ENCODE measurements at regions not wholly inside any gene's neighbourhood (a gene's known extent, or its start where the extent isn't known, plus 50 kb on each side); places are given as distances from the start of the nearest gene placed in this dataset.

DNA sequence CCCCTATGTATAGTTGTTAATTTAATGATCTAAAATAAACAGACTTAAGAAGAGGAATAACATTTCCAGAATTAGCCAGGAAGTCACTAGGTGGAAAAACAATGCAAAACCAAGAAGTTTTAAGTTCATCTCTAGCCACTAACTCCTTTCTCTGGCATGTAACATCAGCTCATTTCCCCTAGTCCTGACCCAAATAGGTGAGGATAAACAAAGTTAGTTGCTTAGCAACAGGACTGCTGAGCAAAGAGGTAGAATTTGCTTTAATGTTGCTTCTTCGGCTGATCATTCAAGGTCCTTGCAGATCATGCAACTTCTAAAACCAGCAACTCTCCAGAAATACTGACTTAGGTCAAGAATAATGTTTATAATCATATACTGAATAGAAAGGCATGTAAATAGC is 675.8 kb downstream of the CETN3 start:
- Histone ChIP-seq H3K4me3 (ENCODE audit: insufficient read depth, low read depth, low read length) (no peak overlapping the region), H3K36me3 (ENCODE audit: control insufficient read depth, insufficient read depth, low read length) (no peaks in the 10 kb centered on the region), H3K56ac (ENCODE audit: extremely low read depth, insufficient read depth, low read length) (no peak overlapping the region), H2BK20ac (ENCODE audit: low read depth, low read length) (no peak overlapping the region), H3K23ac (ENCODE audit: low read depth, low read length) (no peak overlapping the region), H3K18ac (ENCODE audit: low read depth, low read length) (no peak overlapping the region), H3K4ac (ENCODE audit: low read depth, low read length) (no peak overlapping the region), H3K27ac (ENCODE audit: insufficient read depth, low read length) (no peak overlapping the region), H3K27me3 (ENCODE audit: control insufficient read depth, insufficient read depth, low read length) (no peaks in the 10 kb centered on the region), H3K79me1 (ENCODE audit: low read depth in 1 of 2, low read length in 2 of 2) (no peaks in the 10 kb centered on the region), H4K20me1 (ENCODE audit: insufficient read depth, low read length) (no peaks in the 10 kb centered on the region), H2BK5ac (ENCODE audit: low read depth, low read length, poor library complexity, severe bottlenecking) (no peak overlapping the region), H2BK120ac (ENCODE audit: low read depth, low read length) (no peak overlapping the region), H3K14ac (replicated peaks; ENCODE audit: low read depth, low read length) (no peak overlapping the region), H3K9me3 (ENCODE audit: control insufficient read depth, insufficient read depth, low read length) (no peaks in the 10 kb centered on the region), H2AK5ac (ENCODE audit: low read depth, low read length) (no peak overlapping the region), H2AK9ac (replicated peaks; ENCODE audit: low read depth, low read length, poor library complexity) (no peak overlapping the region), H4K91ac (ENCODE audit: insufficient read depth, low read depth, low read length) (no peak overlapping the region), H3K9ac (ENCODE audit: low read depth, low read length) (no peak overlapping the region), H4K8ac (ENCODE audit: low read depth in 2 of 2, low read length in 2 of 2) (no peak overlapping the region), H3K4me1 (ENCODE audit: control insufficient read depth, insufficient read depth, low read length) (no peaks in the 10 kb centered on the region), H3K4me2 (ENCODE audit: low read depth, low read length) (no peak overlapping the region), H2BK15ac (ENCODE audit: low read depth, low read length) (no peak overlapping the region), H2AFZ (replicated peaks; ENCODE audit: low read length, poor library complexity) (no peak overlapping the region), H4K5ac (ENCODE audit: low read depth, low read length) (no peak overlapping the region), H3K9me1 (ENCODE audit: insufficient read depth, low read length) (no peaks in the 10 kb centered on the region)
- POLR2A ChIA-PET (ENCODE audit: unreplicated experiment): no interaction called here
- CTCF ChIA-PET: no interaction called here
- WGBS, 2 experiments (ENCODE audit: extremely low coverage in 2 of 2, insufficient read length in 1 of 2): no CpG with 5 or more reads among the region's 1 CpG
- in situ Hi-C loops (cut with MboI; ENCODE audit: low sequenced_read_pairs): no loop called here
- no TSS peak for BruUV-seq (replicated peaks)
- intact Hi-C loops (cut with micrococcal nuclease): no loop called here
- ATAC-seq (ENCODE audit: low read depth) (no peak), DNase-seq (no peak)
- dilution Hi-C loops (cut with HindIII; ENCODE audit: low sequenced_read_pairs, unreplicated experiment): no loop called here
- TF ChIP-seq, protein P1, sequence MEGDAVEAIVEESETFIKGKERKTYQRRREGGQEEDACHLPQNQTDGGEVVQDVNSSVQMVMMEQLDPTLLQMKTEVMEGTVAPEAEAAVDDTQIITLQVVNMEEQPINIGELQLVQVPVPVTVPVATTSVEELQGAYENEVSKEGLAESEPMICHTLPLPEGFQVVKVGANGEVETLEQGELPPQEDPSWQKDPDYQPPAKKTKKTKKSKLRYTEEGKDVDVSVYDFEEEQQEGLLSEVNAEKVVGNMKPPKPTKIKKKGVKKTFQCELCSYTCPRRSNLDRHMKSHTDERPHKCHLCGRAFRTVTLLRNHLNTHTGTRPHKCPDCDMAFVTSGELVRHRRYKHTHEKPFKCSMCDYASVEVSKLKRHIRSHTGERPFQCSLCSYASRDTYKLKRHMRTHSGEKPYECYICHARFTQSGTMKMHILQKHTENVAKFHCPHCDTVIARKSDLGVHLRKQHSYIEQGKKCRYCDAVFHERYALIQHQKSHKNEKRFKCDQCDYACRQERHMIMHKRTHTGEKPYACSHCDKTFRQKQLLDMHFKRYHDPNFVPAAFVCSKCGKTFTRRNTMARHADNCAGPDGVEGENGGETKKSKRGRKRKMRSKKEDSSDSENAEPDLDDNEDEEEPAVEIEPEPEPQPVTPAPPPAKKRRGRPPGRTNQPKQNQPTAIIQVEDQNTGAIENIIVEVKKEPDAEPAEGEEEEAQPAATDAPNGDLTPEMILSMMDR (conservative IDR thresholded peaks at IDR 0.05; ENCODE audit: low read depth, low read length): no peak
- TF ChIP-seq, protein P2, sequence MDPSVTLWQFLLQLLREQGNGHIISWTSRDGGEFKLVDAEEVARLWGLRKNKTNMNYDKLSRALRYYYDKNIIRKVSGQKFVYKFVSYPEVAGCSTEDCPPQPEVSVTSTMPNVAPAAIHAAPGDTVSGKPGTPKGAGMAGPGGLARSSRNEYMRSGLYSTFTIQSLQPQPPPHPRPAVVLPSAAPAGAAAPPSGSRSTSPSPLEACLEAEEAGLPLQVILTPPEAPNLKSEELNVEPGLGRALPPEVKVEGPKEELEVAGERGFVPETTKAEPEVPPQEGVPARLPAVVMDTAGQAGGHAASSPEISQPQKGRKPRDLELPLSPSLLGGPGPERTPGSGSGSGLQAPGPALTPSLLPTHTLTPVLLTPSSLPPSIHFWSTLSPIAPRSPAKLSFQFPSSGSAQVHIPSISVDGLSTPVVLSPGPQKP (IDR thresholded peaks at IDR 0.05; ENCODE audit: borderline replicate concordance, low read depth, low read length): no peak
- TF ChIP-seq MAFK (IDR thresholded peaks at IDR 0.05; ENCODE audit: low read depth, low read length) (no peak), CEBPB (IDR thresholded peaks at IDR 0.05; ENCODE audit: low read depth, low read length) (no peak), CHD1 (IDR thresholded peaks at IDR 0.05; ENCODE audit: low read depth, low read length) (no peak), NFE2L2 (IDR thresholded peaks at IDR 0.05; ENCODE audit: low read depth, low read length) (no peak), RFX5 (IDR thresholded peaks at IDR 0.05; ENCODE audit: low read depth, low read length) (no peak), RCOR1 (IDR thresholded peaks at IDR 0.05; ENCODE audit: insufficient replicate concordance, low read length) (no peak), SMC3 (IDR thresholded peaks at IDR 0.05; ENCODE audit: low read depth, low read length) (no peak), FOS (IDR thresholded peaks at IDR 0.05; ENCODE audit: low read depth, low read length) (no peak), MXI1 (IDR thresholded peaks at IDR 0.05; ENCODE audit: borderline replicate concordance, low read depth, low read length) (no peak), MAZ (IDR thresholded peaks at IDR 0.05; ENCODE audit: borderline replicate concordance, low read depth, low read length) (no peak), POLR2A (IDR thresholded peaks at IDR 0.05; ENCODE audit: low read depth, low read length) (no peak), RAD21 (IDR thresholded peaks at IDR 0.05; ENCODE audit: low read length) (no peak)
- TF ChIP-seq, protein P3, sequence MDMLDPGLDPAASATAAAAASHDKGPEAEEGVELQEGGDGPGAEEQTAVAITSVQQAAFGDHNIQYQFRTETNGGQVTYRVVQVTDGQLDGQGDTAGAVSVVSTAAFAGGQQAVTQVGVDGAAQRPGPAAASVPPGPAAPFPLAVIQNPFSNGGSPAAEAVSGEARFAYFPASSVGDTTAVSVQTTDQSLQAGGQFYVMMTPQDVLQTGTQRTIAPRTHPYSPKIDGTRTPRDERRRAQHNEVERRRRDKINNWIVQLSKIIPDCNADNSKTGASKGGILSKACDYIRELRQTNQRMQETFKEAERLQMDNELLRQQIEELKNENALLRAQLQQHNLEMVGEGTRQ (IDR thresholded peaks at IDR 0.05; ENCODE audit: low read depth, low read length): no peak
